UCSD-AML1 (cell line): ENCODE measurements at regions not wholly inside any gene's neighbourhood (a gene's known extent, or its start where the extent isn't known, plus 50 kb on each side); places are given as distances from the start of the nearest gene placed in this dataset.
A peak's percentile ranks its signal among the peaks of the same experiment; 100 is the strongest.

Experiments
- DNase-seq: peaks from one replicate; lab custom pipeline; 2025; ENCODE audit not compliant: unreplicated experiment; lab: John Stamatoyannopoulos, UW

DNA sequence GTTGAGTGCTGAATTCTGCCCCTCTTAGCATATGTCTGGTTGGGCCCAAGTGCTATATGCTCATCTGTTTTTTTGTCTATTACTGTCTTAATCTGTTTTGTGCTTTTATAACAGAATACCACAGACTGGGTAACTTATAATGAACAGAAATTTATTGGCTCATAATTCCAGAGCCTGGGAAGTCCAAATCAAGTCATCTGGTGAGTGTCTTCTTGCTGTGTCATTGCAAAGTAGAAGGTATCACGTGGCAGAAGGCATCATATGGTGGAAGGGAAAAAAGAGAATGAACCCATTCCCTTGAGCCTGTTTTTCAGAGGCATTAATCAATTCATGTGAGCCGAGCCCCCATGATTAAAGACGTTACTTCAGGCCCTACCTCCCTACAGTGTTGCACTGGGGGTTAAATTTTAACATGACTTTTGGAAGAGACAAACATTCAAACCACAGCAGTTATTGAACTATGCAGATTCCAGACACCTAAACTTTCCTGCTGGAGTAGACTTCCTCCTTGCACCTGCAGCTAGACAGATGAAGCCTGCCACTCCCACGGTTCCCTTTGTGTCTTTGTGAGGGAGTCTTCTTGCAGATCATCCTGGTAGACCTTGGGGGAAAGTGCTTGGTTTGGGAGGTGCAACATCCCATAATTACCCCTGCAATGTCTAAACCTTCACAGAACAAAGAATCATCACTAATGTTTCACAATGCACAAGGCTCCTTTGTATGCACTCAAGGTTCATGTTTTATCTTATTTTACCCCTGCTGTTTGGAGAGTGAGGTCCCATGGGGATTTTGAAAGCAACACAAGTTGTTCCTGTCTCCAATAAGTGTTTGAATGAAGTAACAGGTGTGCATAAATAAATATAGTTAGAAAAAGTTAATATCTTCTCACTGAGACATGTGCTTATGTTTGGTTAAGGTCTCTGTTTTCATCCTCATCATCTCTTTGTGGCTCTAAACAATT lies 64.7 kb upstream of the XCR1 start:
- DNase-seq, result no peak

DNA sequence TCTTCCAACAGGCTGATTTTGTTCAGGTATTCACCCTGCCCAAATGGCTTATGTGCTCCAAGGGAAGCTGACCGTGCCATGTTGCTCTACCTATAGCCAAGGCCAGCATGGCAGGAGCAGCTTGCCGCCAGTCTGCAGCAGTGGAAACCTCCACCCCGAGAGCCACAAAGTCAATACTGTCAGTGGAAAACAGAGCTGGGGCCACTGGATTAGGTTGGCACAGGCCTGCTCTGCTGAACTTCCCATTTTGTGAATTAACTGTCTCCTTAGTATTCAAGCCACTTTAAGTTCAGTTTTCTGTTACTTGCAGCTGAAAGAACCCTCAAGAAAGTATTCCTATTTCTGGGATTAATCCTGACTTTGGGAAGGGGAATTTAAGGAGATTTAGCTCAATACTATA lies 63.8 kb upstream of the XCR1 start:
- DNase-seq, result peak; percentile 54

DNA sequence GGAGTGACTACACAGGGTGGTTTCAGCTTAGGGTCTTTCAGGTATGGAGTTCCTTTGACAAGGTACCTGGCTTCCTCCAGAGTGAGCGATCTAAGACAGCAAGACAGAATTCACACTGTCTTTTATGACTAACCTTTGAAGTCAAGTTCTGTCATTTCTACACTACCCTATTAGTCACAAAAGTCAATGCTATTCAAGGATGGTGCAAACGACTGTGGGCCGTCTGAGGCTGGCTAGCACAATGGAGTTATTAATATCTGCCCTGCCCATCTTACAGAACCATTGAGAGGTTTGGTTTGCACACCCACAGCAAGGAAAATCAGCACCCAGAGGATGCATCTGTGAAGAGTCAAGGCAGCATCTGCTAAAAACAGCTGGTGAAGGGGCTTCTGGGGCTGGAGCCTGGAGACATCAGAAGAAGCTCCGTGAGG lies 62.9 kb upstream of the XCR1 start:
- no peak for DNase-seq

DNA sequence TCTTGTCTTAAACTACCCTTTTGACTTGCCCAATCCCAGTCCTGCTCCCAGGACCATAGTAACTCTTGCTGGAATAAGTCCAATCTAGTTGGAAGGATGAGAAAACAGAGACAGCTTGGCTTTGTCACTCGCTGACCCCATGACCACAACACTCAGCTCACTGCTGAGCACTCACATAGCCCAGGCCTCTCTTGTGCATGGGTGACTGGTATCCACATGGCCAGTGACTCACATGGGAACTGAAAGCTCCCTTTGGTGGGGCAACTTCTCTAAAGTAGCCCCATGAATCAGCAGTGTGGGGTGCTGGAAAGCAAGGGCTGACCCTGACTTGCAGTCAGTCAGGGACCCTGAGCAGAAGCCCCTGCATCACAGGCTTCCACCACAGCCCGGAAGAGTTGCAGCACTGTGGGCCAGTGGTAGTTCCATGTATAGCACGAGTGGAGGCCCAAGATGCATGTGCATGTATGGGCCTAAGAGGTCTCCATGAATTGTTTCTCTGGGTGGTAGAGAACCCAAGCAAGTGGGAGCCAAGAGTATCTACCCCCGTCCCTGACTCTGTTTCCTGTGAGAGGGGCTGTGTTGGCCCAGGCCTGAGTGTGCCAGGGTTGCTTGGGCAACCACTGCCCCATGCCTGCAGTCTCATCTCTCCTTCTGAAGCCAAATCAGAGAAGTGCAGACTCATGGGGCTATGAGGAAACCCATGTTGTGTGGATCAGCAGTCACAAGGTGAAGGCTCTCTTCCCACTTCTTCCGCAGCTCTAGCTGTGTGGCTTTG lies 62.1 kb upstream of the XCR1 start:
- no peak for DNase-seq

DNA sequence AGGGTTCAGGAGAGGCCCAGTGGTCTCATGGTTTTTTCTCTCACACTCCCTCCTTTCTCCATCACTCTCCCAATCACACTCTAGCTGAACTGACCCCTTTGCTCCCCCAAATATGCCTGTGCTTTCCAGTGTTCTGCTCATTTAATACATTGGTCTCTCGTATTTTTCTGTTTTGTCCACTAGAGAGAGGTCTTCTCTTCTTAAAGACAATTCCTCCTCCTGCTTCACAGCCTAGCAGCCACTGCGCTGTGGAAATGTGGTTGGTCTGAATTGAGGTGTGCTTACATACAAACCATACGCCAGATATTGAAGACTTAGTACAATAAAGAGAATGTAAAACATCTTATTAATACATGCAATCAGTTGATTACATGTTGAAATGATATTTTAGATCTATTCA lies 60.6 kb upstream of the XCR1 start:
- peak; percentile 47 for DNase-seq

DNA sequence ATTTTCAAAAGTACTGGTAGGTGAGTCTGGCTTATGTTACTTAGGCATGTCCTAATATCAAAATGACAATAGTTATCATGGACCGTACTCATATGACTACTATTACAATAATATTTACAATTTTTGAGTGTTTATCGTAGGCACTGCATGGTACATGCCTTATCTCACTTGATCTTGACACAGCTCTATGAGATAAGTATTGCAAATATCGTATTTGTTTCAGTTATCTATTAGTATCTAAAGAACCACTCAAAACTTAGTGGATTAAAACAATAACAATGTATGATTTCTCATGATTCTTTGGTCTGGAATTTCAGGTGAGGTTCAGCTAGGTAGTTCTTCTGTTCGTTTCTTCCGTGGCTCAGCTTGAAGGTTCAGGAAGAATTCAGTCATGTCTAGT lies 59.7 kb upstream of the XCR1 start:
- no peak for DNase-seq

DNA sequence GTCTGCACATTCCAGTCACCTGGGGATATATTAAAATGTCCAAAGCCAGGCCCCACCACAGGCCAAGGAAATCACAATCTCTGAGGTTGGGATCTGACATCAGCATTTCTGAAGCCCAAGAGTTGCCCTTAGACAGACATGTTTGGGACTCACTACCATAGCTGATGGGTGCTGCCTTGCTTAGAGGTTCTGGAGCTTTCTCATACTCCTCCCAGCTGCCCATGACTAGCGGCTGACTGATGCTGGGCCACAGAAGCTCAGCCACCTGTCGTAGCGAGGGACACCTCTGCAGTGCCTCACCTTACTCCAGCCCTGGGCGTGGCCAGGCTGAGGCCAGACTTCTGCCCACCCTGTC lies 58.8 kb upstream of the XCR1 start:
- no peak for DNase-seq

DNA sequence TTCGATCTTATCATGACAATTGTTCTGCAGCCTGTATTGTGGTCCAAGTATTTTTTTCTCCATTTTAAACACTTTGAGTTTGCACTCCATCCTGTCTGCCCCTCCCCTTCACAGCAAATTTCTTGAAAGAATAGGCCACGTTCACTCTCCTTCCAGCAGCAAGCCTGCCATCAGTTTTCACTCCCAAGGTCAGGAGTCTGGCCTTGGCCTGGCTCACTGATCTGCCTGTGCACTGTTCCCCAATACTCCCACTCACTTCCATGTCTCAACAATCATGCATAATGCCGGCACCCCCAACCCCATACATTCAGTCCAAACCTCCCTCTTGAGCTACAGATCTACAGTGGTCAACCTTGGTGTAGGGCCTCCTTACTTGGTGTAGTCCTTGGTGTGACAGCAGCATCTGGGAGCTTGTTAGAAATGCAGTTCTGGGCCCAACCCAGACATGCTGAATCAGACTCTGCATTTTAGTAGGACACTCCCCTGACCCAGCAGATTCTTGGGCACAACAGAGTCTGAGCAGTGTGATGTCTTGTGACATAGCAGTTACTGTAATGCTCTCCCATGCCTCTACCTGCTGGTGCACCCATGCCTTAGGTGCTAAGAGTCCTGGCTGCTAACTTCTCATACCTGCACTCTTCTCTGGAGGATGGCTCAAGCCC lies 58.3 kb upstream of the XCR1 start:
- DNase-seq, result no peak

DNA sequence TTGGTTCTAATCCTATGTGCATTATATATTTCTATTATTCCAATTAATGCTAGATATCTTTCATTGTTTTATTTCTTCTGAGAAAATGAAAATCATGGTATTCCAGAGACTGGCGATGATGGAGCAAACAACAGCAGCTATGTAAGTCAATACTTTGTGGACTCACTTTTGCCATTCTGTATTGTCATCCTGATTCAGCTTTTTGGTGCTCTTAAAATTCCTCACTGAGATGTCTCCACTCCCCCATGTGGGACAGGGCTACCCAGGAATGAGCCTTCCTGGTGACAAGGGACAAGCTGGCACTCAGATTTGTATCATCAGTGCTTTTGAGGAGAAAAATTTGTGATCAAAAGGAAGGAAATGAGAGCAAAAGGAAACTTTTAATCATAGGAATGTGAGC lies 56.7 kb upstream of the XCR1 start:
- no peak for DNase-seq

DNA sequence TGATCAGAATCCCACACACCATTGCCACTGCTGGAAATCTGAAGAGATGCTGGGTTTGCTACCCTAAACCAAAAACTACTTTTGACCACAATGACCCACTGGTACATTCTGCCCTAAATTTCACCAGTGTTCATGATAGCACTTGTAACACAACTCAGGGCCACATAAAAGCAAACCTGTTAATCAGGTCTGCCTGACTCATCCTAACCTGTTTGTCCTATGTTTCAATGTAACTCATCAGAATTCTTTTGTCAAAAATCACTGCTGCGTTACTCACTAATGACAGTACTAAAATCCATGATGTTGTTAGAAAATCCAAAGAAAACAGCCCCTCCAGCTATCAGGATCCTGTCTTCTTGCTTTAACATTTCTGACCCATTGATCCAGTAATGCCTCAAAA lies 55.6 kb upstream of the XCR1 start:
- DNase-seq, result no peak

DNA sequence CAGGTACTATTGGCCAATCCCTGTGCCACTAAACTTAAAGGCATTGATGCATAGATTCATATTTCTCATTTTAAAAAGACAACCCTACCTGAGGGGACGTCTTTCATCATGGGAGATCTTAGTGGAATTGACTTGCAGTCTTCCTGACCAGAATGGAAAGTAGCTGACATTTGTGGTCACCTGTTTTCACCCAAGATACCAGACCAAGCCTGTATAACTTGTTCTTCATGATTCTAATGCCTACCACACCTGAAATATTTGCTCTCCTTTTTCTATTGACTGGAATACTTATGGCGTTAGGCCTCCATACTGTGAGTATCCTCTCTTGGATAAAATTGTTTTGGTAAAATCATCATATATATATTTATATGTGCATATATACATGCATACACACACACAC lies 54.7 kb upstream of the XCR1 start:
- no peak for DNase-seq

DNA sequence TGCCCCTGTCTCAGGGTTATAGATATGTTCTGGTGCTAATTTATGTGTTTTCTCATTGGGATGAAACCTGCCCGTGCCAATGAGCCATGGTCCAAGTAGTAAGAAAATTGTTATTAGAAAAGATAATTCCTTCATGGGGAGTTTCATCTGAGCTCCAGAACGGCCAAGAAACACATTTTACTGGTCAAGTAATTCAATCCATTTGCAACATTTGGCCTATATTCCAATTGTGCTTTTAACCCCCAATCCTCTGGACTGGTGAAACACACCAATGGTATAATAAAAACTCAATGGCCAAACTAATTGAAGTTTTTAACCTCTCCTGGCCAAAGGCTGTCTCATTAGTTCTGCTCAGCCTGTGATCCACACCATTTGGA lies 53.7 kb upstream of the XCR1 start:
- no peak for DNase-seq

DNA sequence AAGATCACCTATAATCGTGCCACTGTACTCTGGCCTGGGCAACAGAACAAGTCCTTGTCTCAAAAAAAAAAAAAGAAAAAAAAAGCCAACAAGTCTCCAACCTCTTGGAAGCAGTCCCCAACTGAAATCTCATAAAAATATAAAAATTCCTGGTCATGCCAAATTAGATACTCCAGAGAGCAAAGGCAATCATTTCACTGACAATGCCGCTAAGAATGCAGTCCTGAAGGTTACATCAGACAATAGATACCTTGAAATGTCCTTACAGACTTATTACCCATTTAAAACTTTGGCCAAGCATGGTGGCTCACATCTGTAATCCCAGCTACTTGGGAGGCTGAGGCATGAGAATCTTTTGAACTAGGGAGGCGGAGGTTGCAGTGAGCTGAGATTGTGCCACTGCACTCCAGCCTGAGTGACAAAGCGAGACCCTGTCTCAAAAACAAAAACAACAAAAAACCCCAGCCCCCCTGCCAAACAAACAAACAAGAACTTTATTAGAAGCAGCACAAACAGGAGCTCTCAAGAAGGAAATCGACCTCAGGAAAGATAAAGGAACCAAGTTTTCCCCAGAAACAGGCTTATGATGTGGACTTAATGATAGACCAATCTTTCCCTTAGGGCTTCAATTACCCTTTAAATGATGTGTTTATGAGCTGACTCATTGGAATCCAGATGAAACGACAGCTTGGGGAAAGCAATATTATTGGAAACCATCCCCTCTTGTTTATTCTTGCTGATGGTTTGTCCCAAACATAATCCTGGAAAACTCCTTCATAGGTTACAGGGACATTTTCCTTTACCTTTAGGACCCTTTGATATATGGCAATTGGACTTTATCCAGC lies 53.1 kb upstream of the XCR1 start:
- DNase-seq, result no peak

DNA sequence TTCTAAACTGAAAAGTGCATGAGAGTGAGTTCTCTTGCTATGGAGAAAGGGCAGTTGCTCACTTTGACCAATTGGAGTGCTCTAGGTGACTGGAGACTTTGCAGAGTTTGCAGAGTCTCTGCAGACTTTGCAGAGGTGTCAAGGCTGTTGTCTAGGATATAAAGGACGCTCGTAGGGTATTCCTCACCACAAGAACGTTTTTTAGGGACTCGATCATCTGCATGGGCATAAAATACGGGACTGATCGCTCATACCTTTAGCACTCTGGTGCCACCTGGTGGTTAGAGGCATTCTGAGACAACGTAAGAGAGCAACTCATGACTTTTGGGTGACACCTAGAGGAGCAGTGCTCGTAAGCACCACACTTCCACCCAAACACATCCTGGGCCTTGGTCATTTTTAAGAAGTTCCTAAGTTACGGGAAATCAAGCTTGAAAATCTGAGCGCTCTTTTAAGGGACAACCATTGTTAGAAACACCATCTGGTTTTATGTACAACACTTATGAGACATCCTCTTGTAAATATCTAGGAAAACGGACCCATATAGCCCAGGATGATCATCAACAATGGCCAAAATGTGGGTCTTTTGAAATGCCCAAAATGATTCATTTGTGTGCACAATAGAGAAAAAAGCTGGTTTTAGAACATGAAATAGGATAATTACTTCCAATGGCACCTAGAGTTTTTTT lies 51.6 kb upstream of the XCR1 start:
- peak; percentile 73 for DNase-seq
